K562 (cell line): ENCODE measurements at regions not wholly inside any gene's neighbourhood (a gene's known extent, or its start where the extent isn't known, plus 50 kb on each side); places are given as distances from the start of the nearest gene placed in this dataset.

ENCODE experiments used
- BRD4 ChIP-seq: fragments of 200-600 bp; sonication (generic); IDR thresholded peaks from 2 replicates; pipeline ENCODE4 v1.6.1; 2017; ENCODE audit warnings: inconsistent platforms
- CEBPG ChIP-seq, 3 experiments: fragments of 200-800 bp in 1 of 3; sonication (Bioruptor generic) in 1 of 3; sonication (generic) in 1 of 3; formaldehyde crosslinking in 1 of 3; IDR thresholded peaks in 2 of 3; conservative IDR thresholded peaks in 1 of 3; 2 replicates each; pipeline versions ENCODE4 v1.6.1 to v1.8.0; 2016 to 2022; ENCODE audit warnings: missing compliant biosample characterization in 2 of 3, missing genetic modification characterization in 2 of 3, mild to moderate bottlenecking in 1 of 3, missing genetic modification reagents in 1 of 3
- CREBBP ChIP-seq: IDR thresholded peaks from one replicate; pipeline ENCODE4 v1.6.1; 2012; ENCODE audit warnings: low read depth, mild to moderate bottlenecking, control low read depth, inconsistent platforms, low read length
- CTBP1 ChIP-seq: fragments of 450-650 bp; IDR thresholded peaks from 2 replicates; pipeline ENCODE4 v1.6.1; 2016; ENCODE audit warnings: borderline replicate concordance
- EP400 ChIP-seq: fragments of 450-650 bp; IDR thresholded peaks from 2 replicates; pipeline ENCODE4 v1.6.1; 2017; ENCODE audit warnings: antibody characterized with exemption, mild to moderate bottlenecking, moderate library complexity
- GABPA ChIP-seq: fragments of 200-800 bp; sonication (Bioruptor generic); conservative IDR thresholded peaks from 2 replicates; pipeline ENCODE4 v1.6.1; 2016; ENCODE audit warnings: low read depth, missing genetic modification characterization, missing compliant biosample characterization
- KLF16 ChIP-seq: IDR thresholded peaks from 2 replicates; pipeline ENCODE4 v1.6.1; 2016; ENCODE audit warnings: antibody characterized with exemption
- MYC ChIP-seq, 2 experiments: fragments of 250-450 bp in 1 of 2; sonication (Bioruptor Pico) in 1 of 2; IDR thresholded peaks; 2 replicates each; pipeline versions ENCODE4 v1.5.1 to v1.6.1; 2012 to 2021; ENCODE audit warnings: low read depth in 2 of 2, borderline replicate concordance in 1 of 2, improper control_type of control experiment in 1 of 2, low read length in 1 of 2, mild to moderate bottlenecking in 1 of 2, moderate library complexity in 1 of 2
- PRDM10 ChIP-seq: fragments of 450-650 bp; IDR thresholded peaks from 2 replicates; pipeline ENCODE4 v1.6.1; 2018; ENCODE audit not compliant: partially characterized antibody
- SMAD4 ChIP-seq: fragments of 250-450 bp; sonication (Bioruptor Pico); conservative IDR thresholded peaks from 2 replicates; pipeline ENCODE4 v1.8.0; 2021; ENCODE audit warnings: inconsistent platforms, mild to moderate bottlenecking, moderate library complexity
- TCF3 ChIP-seq: sonication (generic); formaldehyde crosslinking; IDR thresholded peaks from 2 replicates; pipeline ENCODE4 v1.4.0; 2020; ENCODE audit warnings: mild to moderate bottlenecking, missing genetic modification reagents
- ZNF318 ChIP-seq, 2 experiments: fragments of 450-650 bp; IDR thresholded peaks; 2 replicates each; pipeline ENCODE4 v1.6.1; 2016; ENCODE audit warnings: mild to moderate bottlenecking in 2 of 2, borderline replicate concordance in 1 of 2, low read depth in 1 of 2, moderate library complexity in 1 of 2
- ZNF507 ChIP-seq: conservative IDR thresholded peaks from 2 replicates; pipeline ENCODE4 v1.6.1; 2017; ENCODE audit warnings: missing genetic modification characterization, missing compliant biosample characterization
- ZNF583 ChIP-seq: fragments of 250-450 bp; sonication (Bioruptor Pico); IDR thresholded peaks from 2 replicates; pipeline ENCODE4 v1.4.0; 2020

- TF ChIP-seq GABPA (tag) (peak; percentile 30; the same call in 1 of the 2 replicates), MYC (IDR thresholded peaks at IDR 0.05; ENCODE audit: low read depth, low read length) (peak; percentile 52; the same call in 1 of the 2 replicates), MYC (CRISPR knock-in tag; IDR thresholded peaks at IDR 0.05; ENCODE audit: borderline replicate concordance, low read depth) (no peak), CEBPG (CRISPR knock-in tag; IDR thresholded peaks at IDR 0.05) (peak; percentile 94), CEBPG (tag; conservative IDR thresholded peaks at IDR 0.05 in 1 of 2, IDR thresholded peaks at IDR 0.05 in 1 of 2) (peak; percentile 82 to 97), TCF3 (CRISPR knock-in tag) (peak; percentile 72), ZNF318 (IDR thresholded peaks at IDR 0.05; ENCODE audit: borderline replicate concordance in 1 of 2, low read depth in 1 of 2) (peak in 1 of 2 experiments; percentile 52; a peak in 1 of 4 replicates), KLF16 (0 out of 2 replicates have a peak, but pooled peaks have one; percentile 35), CREBBP (no peak), PRDM10 (peak; percentile 14), ZNF507 (tag) (no peak), BRD4 (0 out of 2 replicates have a peak, but pooled peaks have one; percentile 41), SMAD4 (CRISPR knock-in tag) (peak; percentile 37; the same call in 1 of the 2 replicates), CTBP1 (peak; percentile 47; the same call in 1 of the 2 replicates), EP400 (peak; percentile 70), ZNF583 (CRISPR knock-in tag) (0 out of 2 replicates have a peak, but pooled peaks have one; percentile 22)
Measured at GRCh38 chr12:93229494-93230325, 148.0 kb upstream of the NUDT4 start (continued).
